GM18861 (cell line): ENCODE measurements at regions not wholly inside any gene's neighbourhood (a gene's known extent, or its start where the extent isn't known, plus 50 kb on each side); places are given as distances from the start of the nearest gene placed in this dataset.
"Not testable (repeated sequence)": the region's sequence is repeated elsewhere in the genome, so short reads cannot be mapped to it uniquely, and the experiment has no call there.

Experiments used
- ATAC-seq: cut with Tn5 transposase; IDR thresholded peaks from one replicate; pipeline ENCODE4 v1.9.1; 2021; ENCODE audit not compliant: unreplicated experiment

GRCh38 chr9:106082621-106083020 is 388.3 kb downstream of the TMEM38B start:
- ATAC-seq, result no peak

DNA sequence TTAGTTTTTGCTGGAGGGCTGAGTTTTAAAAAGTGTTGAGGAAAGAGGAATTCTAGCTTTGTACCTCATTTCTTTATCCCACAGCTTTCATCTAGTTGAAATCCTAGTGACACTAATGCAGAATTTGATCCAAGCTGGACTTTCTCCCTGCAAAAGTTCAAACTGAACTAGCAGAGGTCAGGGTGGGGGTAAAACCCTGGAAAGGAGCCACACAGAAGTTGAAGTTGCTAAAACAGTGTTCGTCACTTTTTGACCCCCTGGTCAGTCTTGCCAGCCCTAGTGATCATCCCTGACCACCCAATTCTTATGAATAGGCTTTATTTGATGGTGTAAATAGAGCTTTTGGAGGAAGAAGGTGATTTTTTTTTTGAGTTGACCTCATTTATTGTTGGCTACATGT is 390.4 kb downstream of the TMEM38B start:
- ATAC-seq, result no peak

DNA sequence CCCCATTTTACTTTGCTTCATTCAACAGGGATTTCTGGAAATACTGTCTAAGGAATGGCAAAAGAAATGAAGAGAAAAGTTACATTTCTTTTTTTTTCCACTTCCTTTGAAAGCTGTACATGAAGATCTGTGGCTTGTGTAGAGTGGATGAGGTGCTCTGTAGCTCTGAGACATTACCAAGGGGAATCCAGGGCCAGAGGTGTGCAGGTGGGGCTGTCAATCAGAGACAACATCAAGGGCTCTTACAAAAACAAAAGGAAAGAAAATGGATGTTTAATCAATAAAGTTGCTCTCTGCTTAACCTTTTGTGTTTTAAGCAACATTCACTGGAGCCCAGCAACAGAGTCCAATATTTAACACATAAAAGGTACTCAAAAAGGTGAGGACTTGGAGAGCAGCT is 391.1 kb downstream of the TMEM38B start:
- ATAC-seq, result no peak

DNA sequence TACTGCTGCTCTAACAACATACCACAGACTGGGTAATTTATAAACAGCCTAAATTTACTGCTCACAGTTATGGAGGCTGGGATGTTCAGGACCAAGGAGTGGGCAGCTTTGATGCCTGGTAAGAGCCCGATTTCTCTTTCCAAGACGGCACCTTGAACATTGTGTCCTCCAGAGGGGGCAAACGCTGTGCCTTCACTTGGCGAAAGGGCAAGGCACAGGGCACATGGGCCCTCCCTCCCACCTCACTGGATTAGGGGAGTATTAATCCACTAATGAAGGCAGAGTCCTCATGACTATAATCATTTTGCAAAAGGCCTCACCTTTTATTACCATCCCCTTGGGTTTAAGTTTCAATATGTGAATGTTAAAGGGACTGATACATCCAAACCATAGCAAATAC is 397.7 kb downstream of the TMEM38B start:
- ATAC-seq, result no peak

- no peak for ATAC-seq
These were observed 408.5 kb downstream of the TMEM38B start for GRCh38 chr9:106102821-106103220.

DNA sequence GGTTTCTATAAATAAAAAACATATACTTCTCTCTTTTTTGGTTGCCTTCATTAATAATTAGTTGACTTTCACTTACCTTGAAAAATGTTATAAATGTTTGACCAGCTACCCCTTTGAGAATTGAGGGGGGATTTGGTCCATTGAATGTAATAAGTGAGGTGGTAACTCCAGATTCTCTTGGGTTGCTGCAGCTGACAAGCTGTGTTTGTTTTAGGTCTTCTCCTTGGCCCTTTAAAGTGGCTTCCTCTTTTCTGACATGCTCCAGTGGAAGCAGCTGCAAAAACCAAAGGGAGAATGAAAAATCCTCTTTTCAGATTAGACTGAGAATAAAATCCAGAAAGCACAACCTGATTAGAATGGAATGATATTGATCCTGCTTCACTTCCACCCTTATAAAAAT is 410.5 kb downstream of the TMEM38B start:
- ATAC-seq, result peak; percentile 74

GRCh38 chr9:106106396-106106795 is 412.1 kb downstream of the TMEM38B start:
- ATAC-seq, result no peak

GRCh38 chr9:106107716-106108115 is 413.4 kb downstream of the TMEM38B start:
- no peak for ATAC-seq

GRCh38 chr9:106109706-106110105 is 415.4 kb downstream of the TMEM38B start:
- ATAC-seq, result not testable (repeated sequence)

DNA sequence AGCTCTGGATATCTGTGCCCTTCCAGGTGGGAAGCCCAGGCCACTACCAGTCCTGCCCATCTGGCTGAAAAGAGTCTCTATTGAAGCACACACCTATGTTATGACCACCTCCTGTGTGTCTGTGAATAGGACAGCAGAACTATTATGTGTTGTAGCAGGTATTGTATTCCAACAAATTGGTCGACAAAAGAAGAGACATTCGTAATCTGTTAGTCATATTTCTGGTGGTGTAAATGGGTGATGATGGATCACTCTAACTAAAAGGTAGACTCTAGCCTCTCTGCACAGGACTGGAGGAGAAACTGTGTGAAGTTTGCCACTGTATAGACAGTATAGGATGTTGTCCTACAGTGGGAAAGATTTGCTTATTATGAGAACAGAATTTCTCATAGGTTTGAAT is 416.1 kb downstream of the TMEM38B start:
- no peak for ATAC-seq

DNA sequence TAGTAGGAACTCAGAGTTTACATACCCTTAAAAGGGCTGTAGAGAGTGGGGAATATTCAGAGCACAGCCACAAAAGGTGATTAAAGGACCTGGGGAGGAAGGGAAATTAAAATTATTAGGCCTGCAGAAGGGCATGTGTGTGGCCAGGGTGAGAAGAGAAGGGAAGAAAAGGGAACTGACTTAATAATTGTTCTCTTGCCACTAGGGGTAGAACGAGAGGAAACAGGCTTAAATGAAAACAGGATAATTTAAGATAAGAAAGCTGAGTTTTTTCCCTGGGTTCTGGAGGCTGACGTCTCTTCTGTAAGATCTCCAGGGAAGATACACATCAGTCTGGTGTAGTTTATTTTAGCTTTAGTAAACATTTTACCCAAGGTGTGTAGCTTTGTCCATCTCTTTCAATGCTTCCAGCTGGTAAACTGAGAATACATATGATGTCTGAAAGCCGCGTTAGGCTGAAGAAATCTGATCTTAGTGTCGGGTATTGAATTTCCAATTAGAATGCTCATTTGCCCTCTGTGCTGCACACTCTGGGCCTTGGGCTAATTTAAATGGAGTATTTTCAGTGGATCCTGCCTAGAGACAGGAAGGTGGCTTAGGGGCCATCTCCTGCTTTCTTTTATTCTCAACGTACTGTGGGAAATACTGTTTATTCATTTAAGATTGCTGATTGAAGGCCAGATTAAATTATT is 416.8 kb downstream of the TMEM38B start:
- no peak for ATAC-seq

GRCh38 chr9:106112935-106113334 is 418.6 kb downstream of the TMEM38B start:
- ATAC-seq, result no peak

- ATAC-seq, result no peak
These were observed 424.8 kb downstream of the TMEM38B start for GRCh38 chr9:106119176-106119575.

DNA sequence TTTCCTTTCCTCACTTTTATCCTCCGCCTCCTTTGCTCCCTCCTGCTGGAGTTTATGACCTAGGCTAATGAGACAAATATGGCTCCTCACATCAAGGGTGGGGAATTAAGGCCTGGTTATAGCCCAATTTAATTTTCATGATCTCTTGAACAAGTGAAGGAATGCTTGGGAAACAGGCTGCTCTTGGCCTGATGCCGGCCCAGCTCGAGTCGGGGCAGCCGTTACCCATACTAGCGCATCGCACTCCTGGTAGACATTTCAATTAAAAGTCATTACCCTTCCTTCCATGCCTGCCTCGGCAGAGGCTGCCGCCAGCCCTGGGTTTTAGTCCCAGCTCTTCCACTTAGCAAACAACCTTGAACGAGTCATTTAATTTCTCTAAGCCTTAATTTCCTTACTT is 425.7 kb downstream of the TMEM38B start:
- no peak for ATAC-seq

- no peak for ATAC-seq
These were observed 433.4 kb downstream of the TMEM38B start for GRCh38 chr9:106127776-106128175.

- no peak for ATAC-seq
These were observed 436.0 kb downstream of the TMEM38B start for GRCh38 chr9:106130374-106130773.

- ATAC-seq, result no peak
These were observed 449.4 kb downstream of the TMEM38B start for GRCh38 chr9:106143781-106144180.

DNA sequence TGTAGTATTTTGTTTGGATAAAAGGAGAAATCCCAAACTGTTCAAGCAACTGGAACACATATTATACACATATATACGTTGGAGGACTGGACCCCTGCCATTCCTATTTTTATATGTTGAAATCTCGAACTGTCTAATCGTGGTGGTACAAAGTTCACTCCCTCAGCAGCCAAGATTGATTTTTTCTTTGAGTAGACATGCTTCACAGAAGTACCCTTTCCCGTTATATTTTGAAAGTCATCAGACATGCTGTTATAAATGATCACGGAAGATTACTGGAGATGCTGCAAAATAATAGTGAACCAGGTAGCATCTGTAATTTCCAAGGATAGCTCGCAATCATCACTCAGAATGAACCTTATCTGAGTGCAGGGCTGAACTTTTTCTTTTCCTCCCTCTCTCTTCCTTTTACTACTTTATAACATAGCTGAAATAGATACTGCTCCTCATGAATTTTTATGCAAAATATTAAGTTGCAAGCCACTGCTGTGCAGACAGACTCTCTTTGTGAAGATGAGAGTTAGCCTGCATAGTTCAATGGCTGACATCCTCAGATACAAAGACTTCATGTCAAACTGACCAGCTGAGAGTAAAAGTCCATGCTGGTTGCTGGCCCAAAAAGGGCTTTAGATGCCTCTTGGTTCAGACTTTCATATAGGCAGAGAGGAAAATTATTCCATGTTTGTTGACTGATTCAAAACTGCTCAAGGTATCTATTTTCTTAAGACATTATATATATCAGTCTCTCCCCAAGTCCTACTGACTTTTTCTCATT is 451.9 kb downstream of the TMEM38B start:
- ATAC-seq, result no peak

DNA sequence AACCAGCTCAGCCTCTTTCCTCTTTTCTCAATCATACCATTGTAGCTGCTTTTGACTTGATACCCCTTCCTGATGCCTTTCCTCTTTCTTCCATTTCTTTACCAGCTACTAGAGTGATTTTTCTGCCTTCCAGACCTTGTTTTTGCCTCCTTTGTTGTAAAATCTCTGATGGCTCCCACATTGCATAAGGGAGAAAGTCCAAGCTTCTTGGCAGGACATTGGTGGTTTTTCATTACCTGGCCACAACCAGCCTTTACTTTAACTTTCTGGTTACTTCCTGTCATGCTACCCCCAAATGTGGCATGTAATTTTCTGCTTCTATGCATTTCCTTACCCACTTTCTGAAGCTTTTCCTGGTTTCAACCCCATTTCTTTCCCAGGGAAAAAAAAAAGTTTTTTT is 452.5 kb downstream of the TMEM38B start:
- ATAC-seq, result no peak

DNA sequence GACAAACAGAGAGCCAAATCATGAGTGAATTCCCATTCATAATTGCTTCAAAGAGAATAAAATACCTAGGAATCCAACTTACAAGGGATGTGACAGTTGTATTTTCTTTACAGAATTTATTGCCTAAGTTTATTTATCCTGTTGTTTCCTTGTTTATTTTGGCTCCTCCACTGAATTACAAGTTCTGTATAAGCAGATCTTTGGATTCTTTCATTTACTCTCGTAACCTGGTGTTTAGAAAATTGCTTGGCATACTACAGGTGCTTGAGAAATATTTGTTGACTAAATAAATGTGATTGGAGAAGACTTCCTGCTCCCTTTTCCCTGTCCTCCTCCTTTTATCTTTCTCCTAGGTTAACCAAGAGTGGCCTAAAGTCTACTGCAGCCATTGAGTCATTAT is 455.6 kb downstream of the TMEM38B start:
- ATAC-seq, result no peak

DNA sequence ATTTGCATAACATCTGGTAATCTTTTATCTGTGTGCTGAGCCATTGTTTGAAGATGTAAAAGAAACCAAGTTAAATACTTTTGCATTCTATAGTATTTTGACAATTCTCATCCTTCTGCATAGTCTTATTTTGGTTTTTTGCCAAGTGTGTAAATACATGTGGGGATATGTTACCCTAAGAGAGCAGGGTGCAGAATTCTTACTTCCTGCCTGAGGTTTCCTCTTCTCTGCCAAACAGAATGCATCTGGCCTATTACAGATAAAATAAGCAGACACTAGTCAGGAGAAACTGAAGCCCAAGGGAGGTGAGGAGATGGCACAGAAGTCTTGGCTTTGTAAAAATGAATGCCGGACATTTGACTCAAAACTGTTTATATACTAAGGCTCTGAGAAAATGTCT is 462.1 kb downstream of the TMEM38B start:
- no peak for ATAC-seq

DNA sequence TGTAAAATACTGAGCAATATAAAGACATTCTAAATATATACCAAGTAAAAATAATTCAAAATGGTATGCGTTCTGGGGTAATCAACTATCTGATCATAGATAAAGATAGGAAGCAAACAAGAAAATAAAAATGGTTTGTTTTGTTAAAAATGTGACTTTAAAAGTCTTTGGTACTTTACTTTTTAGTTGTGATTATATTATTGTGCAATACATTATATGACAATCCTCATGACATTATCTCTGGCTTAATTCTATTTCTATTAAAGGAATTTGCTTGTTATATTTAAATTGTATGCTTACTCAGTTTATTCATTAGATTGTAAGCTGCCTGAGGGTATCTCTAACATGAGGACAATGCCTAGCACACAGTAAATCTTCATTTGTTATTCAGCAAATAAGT is 477.9 kb downstream of the TMEM38B start:
- no peak for ATAC-seq

DNA sequence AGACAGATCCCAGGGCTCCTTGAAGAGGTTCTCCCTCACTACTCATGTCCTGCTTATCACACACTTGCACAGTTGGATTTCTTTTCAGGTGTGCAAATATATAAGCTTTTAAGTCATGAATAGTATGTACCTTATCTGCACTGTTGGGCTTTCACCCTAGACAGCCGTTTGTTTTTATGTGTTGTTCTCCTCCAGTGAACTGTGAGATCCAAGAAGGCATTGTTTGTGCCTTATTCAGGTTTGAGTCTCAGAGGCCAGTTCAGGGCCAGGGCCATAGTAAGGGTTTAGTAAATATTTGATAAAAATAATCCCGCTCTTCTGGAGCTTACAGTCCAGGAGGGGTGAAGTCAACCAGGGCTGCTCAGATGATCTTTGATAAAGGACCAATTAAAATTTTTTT is 480.0 kb downstream of the TMEM38B start:
- no peak for ATAC-seq
